Testis (tissue), 2 donors: ENCODE measurements at regions not wholly inside any gene's neighbourhood (a gene's known extent, or its start where the extent isn't known, plus 50 kb on each side); places are given as distances from the start of the nearest gene placed in this dataset.

Experiments
- CTCF ChIP-seq, 3 experiments: fragments of 450-650 bp in 2 of 3; fragments of 200-600 bp in 1 of 3; sonication (generic) in 1 of 3; IDR thresholded peaks; one replicate each; pipeline ENCODE4 v1.5.1; 2016 to 2019; ENCODE audit warnings: antibody characterized with exemption in 3 of 3, mild to moderate bottlenecking in 2 of 3, moderate library complexity in 1 of 3
- POLR2A ChIP-seq: fragments of 450-650 bp; IDR thresholded peaks from one replicate; pipeline ENCODE4 v1.6.1; 2017; ENCODE audit warnings: antibody characterized with exemption, mild to moderate bottlenecking, moderate library complexity

- TF ChIP-seq CTCF (IDR thresholded peaks at IDR 0.05) (no peak), POLR2A (no peak)
These were observed 156.6 kb downstream of the PRDM6 start for GRCh38 chr5:123245689-123246088.
